GM12878 (cell line): ENCODE measurements at regions not wholly inside any gene's neighbourhood (a gene's known extent, or its start where the extent isn't known, plus 50 kb on each side); places are given as distances from the start of the nearest gene placed in this dataset.
"Not testable (repeated sequence)": the region's sequence is repeated elsewhere in the genome, so short reads cannot be mapped to it uniquely, and the experiment has no call there.

ENCODE experiments used
- ATAC-seq: fragments of 200-7000 bp; cut with Tn5 transposase; 3 replicates; pipeline ENCODE4 v1.9.1; 2020; ENCODE audit warnings: mild to moderate bottlenecking, moderate library complexity
- BruUV-seq: library from RNA; stranded (reverse); fragments of 400-500 nt; replicated peaks from 2 replicates; lab custom pipeline; 2021; lab: Mats Ljungman, UMichigan
- CTCF ChIA-PET: fragments of 300-600 bp; sonication (Branson Sonifier 250); formaldehyde crosslinking; extraction: SDS; loops from one replicate; lab custom pipeline; 2021; ENCODE audit warnings: inconsistent platforms; lab: Yijun Ruan, JAX
- POLR2A ChIA-PET: fragments of 350-600 bp; formaldehyde crosslinking; extraction: SDS; loops from one replicate; lab custom pipeline; 2021; ENCODE audit warnings: inconsistent platforms; lab: Charles Lee
- RAD21 ChIA-PET: fragments of 300-600 bp; sonication (Branson Sonifier 250); formaldehyde crosslinking; loops from one replicate; lab custom pipeline; 2023; ENCODE audit warnings: antibody characterized with exemption; ENCODE audit not compliant: unreplicated experiment; lab: Charles Lee
- SMC1A ChIA-PET: fragments of 300-600 bp; sonication (Branson Sonifier 250); formaldehyde crosslinking; loops from one replicate; lab custom pipeline; 2023; ENCODE audit not compliant: unreplicated experiment, uncharacterized antibody; lab: Charles Lee
- DNase-seq: peaks from one replicate; pipeline ENCODE4 v3.0.0-alpha.2; 2011; ENCODE audit warnings: low read depth, low spot score
- FAIRE-seq: peaks from 3 replicates; lab custom pipeline; 2011; peaks lifted over from hg19 to GRCh38; lab: Jason Lieb, UNC
- H2AFZ ChIP-seq: 2 replicates; pipeline ENCODE4 v1.6.0; 2011; ENCODE audit warnings: low read depth, low read length, control low read depth; ENCODE audit not compliant: control insufficient read depth
- H3K27ac ChIP-seq: 2 replicates; pipeline ENCODE4 v1.5.1; 2011; ENCODE audit warnings: control low read depth; ENCODE audit not compliant: control insufficient read depth, insufficient read depth
- H3K27me3 ChIP-seq, 2 experiments: replicated peaks in 1 of 2; 2 replicates each; pipeline versions ENCODE4 v1.6.0 to v1.6.1; 2011; ENCODE audit warnings: low read length in 1 of 2; ENCODE audit not compliant: control insufficient read depth in 2 of 2, insufficient read depth in 2 of 2
- H3K36me3 ChIP-seq, 2 experiments: 2 replicates each; pipeline ENCODE4 v1.5.1; 2011; ENCODE audit warnings: low read length in 1 of 2; ENCODE audit not compliant: control insufficient read depth in 2 of 2, insufficient read depth in 2 of 2
- H3K4me1 ChIP-seq: 2 replicates; pipeline ENCODE4 v1.6.1; 2011; ENCODE audit warnings: mild to moderate bottlenecking, low read length, moderate library complexity, mixed read lengths; ENCODE audit not compliant: control insufficient read depth, insufficient read depth
- H3K4me2 ChIP-seq: 2 replicates; pipeline ENCODE4 v1.6.0; 2011; ENCODE audit warnings: control low read depth; ENCODE audit not compliant: control insufficient read depth, insufficient read depth
- H3K4me3 ChIP-seq: fragments of 200-600 bp; sonication (generic); 2 replicates; pipeline ENCODE4 v1.5.1; 2016
- H3K79me2 ChIP-seq: 2 replicates; pipeline ENCODE4 v1.6.0; 2011; ENCODE audit warnings: low read length; ENCODE audit not compliant: control insufficient read depth, insufficient read depth
- H3K9ac ChIP-seq: 2 replicates; pipeline ENCODE4 v1.8.0; 2011; ENCODE audit warnings: low read length, control low read depth, mixed read lengths; ENCODE audit not compliant: control insufficient read depth, insufficient read depth
- H3K9me3 ChIP-seq: replicated peaks from 3 replicates; pipeline ENCODE4 v1.5.1; 2011; ENCODE audit warnings: mild to moderate bottlenecking, low read length; ENCODE audit not compliant: control insufficient read depth, insufficient read depth
- H4K20me1 ChIP-seq: 2 replicates; pipeline ENCODE4 v1.6.0; 2011; ENCODE audit not compliant: control insufficient read depth, insufficient read depth
- EP300 ChIP-seq, 2 experiments: fragments of 150-350 bp in 1 of 2; IDR thresholded peaks; 2 replicates each; pipeline ENCODE4 v1.6.1; 2011 to 2012; ENCODE audit warnings: low read depth in 2 of 2, low read length in 2 of 2, borderline replicate concordance in 1 of 2, improper control_type of control experiment in 1 of 2, inconsistent platforms in 1 of 2; ENCODE audit not compliant: control insufficient read depth in 1 of 2
- RAD21 ChIP-seq: IDR thresholded peaks from 2 replicates; pipeline ENCODE4 v1.6.1; 2011; ENCODE audit warnings: mild to moderate bottlenecking, low read depth, low read length, moderate library complexity; ENCODE audit not compliant: insufficient read depth
- WRNIP1 ChIP-seq: IDR thresholded peaks from 2 replicates; pipeline ENCODE4 v1.6.1; 2011; ENCODE audit warnings: low read depth, low read length, improper control_type of control experiment, borderline replicate concordance
- WGBS: methylation state at CpG from one replicate; pipeline ENCODE4 v1.1.6; 2016; ENCODE audit warnings: low lambda C conversion rate; ENCODE audit not compliant: insufficient replicate concordance, insufficient coverage; ENCODE audit errors: missing lambda C conversion rate; 5-methylcytosine and 5-hydroxymethylcytosine counted together
- in situ Hi-C: fragments of 300-500 bp; cut with MboI; formaldehyde crosslinking; loops from 9 replicates; pipeline ENCODE4 v1.14.3; 2018; ENCODE audit warnings: mixed read lengths
- intact Hi-C: fragments of 100-400 bp; cut with micrococcal nuclease; formaldehyde crosslinking; loops from one replicate; pipeline ENCODE4 v1.14.2; 2022; ENCODE audit not compliant: unreplicated experiment

- in situ Hi-C loops (no loop called here), intact Hi-C loops (no loop called here)
- H3K27me3 ChIP-seq: no peaks in the 10 kb centered on the region
- BruUV-seq: no TSS peak
- no peak overlapping the region for H3K27ac ChIP-seq
- no peak for ATAC-seq
- no peaks in the 10 kb centered on the region for H4K20me1 ChIP-seq
- no peak overlapping the region for H3K4me2 ChIP-seq
- ChIA-PET POLR2A (no interaction called here), RAD21 (no interaction called here), SMC1A (interaction anchor here (1.0 to 1.3 kb wide), 2 partner anchors 9 to 52 kb away, joined by 3 read pairs; no protein-coding TSS in a partner anchor), CTCF (no interaction called here)
- H3K9ac ChIP-seq: no peak overlapping the region
- no peaks in the 10 kb centered on the region for H3K9me3 ChIP-seq
- 0% methylated on average over 4 of the region's 4 CpGs for WGBS
- H2AFZ ChIP-seq: no peak overlapping the region
- no peaks in the 10 kb centered on the region for H3K36me3 ChIP-seq
- DNase-seq: no peak
- H3K79me2 ChIP-seq: no peaks in the 10 kb centered on the region
- no peaks in the 10 kb centered on the region for H3K4me1 ChIP-seq
- FAIRE-seq: no peak
- no peak overlapping the region for H3K4me3 ChIP-seq
- TF ChIP-seq WRNIP1 (no peak), EP300 (IDR thresholded peaks at IDR 0.05; ENCODE audit: borderline replicate concordance in 1 of 2, control insufficient read depth in 1 of 2, low read depth in 2 of 2, low read length in 2 of 2) (no peak), RAD21 (peak; percentile 18; the same call in 1 of the 2 replicates)
Observed at GRCh38 chr5:145449794-145450193, 385.3 kb downstream of the PRELID2 start.

DNA sequence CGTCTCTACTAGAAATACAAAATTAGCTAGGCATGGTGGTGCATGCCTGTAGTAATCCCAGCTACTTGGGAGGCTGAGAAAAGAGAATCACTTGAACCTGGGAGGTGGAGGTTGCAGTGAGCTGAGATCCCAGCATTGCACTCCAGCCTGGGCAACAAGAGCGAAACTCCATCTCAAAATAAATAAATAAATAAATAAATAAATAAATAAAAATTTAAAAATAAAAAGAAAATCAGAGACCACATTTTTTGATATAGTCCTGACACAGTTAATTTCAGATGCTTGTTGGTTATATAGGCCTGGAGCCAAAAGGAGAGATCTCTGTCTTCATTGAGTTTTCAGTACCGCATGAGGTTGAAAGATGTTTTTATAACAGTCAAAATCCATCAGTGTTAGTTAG, 388.3 kb downstream of the PRELID2 start:
- H3K27ac ChIP-seq, H2AFZ ChIP-seq, H3K4me1 ChIP-seq, intact Hi-C loops, H3K9ac ChIP-seq, H3K79me2 ChIP-seq, H3K36me3 ChIP-seq, SMC1A ChIA-PET, H3K27me3 ChIP-seq, H4K20me1 ChIP-seq, RAD21 ChIA-PET, H3K9me3 ChIP-seq, BruUV-seq, H3K4me2 ChIP-seq, DNase-seq, FAIRE-seq, CTCF ChIA-PET, H3K4me3 ChIP-seq, in situ Hi-C loops, POLR2A ChIA-PET, ATAC-seq: not testable (repeated sequence)
- 17% methylated on average over 3 of the region's 3 CpGs for WGBS
